Nephron (organoid): ENCODE measurements at regions not wholly inside any gene's neighbourhood (a gene's known extent, or its start where the extent isn't known, plus 50 kb on each side); places are given as distances from the start of the nearest gene placed in this dataset.
A peak's percentile ranks its signal among the peaks of the same experiment; 100 is the strongest.

Experiments used
- H3K27ac Mint-ChIP-seq, 3 experiments: 2 replicates each; pipeline ENCODE4 v1.8.0; 2020; ENCODE audit warnings: mixed read lengths in 3 of 3, mild to moderate bottlenecking in 2 of 3, moderate library complexity in 1 of 3
- H3K27me3 Mint-ChIP-seq: 2 replicates; pipeline ENCODE4 v1.8.0; 2021; ENCODE audit warnings: low read depth, mild to moderate bottlenecking, moderate library complexity, mixed read lengths
- H3K36me3 Mint-ChIP-seq: 2 replicates; pipeline ENCODE4 v1.8.0; 2020; ENCODE audit warnings: low read depth, mixed read lengths
- H3K4me1 Mint-ChIP-seq: 2 replicates; pipeline ENCODE4 v1.8.0; 2020; ENCODE audit warnings: mixed read lengths
- H3K4me3 Mint-ChIP-seq, 3 experiments: 2 replicates each; pipeline ENCODE4 v1.8.0; 2020; ENCODE audit warnings: mild to moderate bottlenecking in 3 of 3, mixed read lengths in 3 of 3, moderate library complexity in 2 of 3
- H3K9me3 Mint-ChIP-seq: 2 replicates; pipeline ENCODE4 v1.8.0; 2020; ENCODE audit warnings: mixed read lengths
- CTCF ChIP-seq, 3 experiments: fragments of 200-600 bp; sonication (generic); IDR thresholded peaks; one replicate each; pipeline ENCODE4 v1.5.0; 2021; ENCODE audit warnings: antibody characterized with exemption in 3 of 3; ENCODE audit not compliant: unreplicated experiment in 3 of 3

GRCh38 chr21:15964236-15964855, 234.6 kb downstream of the USP25 start:
- no peak for TF ChIP-seq CTCF (IDR thresholded peaks at IDR 0.05; ENCODE audit: unreplicated experiment in 3 of 3)
- Mint-ChIP-seq H3K27me3 (no peaks in the 10 kb centered on the region), H3K9me3 (no peaks in the 10 kb centered on the region), H3K4me3 (no peak overlapping the region), H3K4me1 (peaks cover 12% of the 10 kb centered on the region), H3K27ac (peak overlapping the region in 2 of 3 experiments; percentile 2 to 52), H3K36me3 (no peaks in the 10 kb centered on the region)

DNA sequence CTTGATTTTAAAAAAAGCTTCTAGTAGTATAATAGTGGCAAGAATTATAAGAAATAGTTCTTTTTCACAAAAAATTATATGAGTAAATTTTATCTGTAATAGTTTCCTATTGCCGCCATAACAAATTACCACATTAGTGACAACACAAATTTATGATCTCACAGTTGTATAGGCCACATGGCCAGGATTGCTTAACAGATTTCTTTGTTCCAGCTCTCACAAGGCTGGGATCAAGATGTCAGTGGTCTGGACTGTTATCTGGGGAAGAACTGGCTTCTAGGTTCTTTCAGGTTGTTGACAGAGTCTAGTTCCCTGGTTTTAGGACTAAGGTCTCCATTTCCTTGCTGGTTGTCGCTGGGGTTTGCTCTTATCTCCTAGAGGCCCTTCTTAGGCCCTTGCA, 236.4 kb downstream of the USP25 start:
- Mint-ChIP-seq H3K27ac (peak overlapping the region in 1 of 3 experiments; percentile 1), H3K4me3 (no peak overlapping the region), H3K27me3 (no peaks in the 10 kb centered on the region), H3K36me3 (no peaks in the 10 kb centered on the region), H3K4me1 (peaks cover 12% of the 10 kb centered on the region), H3K9me3 (no peaks in the 10 kb centered on the region)
- no peak for TF ChIP-seq CTCF (IDR thresholded peaks at IDR 0.05; ENCODE audit: unreplicated experiment in 3 of 3)

DNA sequence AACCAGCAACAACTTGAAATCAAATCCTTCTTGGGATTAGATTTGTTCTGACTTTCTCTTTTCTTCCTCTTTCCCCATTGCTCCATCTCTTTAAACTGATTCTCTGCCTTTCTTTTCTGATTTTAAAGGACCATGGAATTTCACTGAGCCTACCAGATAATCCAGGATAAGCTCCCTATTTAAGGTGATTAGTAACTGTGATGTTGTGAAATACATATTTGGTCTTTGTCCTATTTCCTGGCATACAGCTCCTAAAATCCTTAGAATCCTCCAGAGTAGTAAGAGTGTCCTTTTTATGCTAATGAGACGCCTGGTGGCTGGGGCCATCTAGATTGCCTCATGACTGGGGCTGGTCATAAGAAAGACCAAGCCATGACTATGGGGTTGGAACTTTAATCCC, 236.9 kb downstream of the USP25 start:
- Mint-ChIP-seq H3K9me3 (no peaks in the 10 kb centered on the region), H3K27ac (peak overlapping the region in 1 of 3 experiments; percentile 1), H3K27me3 (no peaks in the 10 kb centered on the region), H3K4me1 (peaks cover 16% of the 10 kb centered on the region), H3K36me3 (no peaks in the 10 kb centered on the region), H3K4me3 (no peak overlapping the region)
- TF ChIP-seq CTCF (IDR thresholded peaks at IDR 0.05; ENCODE audit: unreplicated experiment in 3 of 3) = no peak

GRCh38 chr21:15967661-15968060, 237.9 kb downstream of the USP25 start:
- H3K4me1 Mint-ChIP-seq = peaks cover 18% of the 10 kb centered on the region
- no peak overlapping the region for H3K4me3 Mint-ChIP-seq
- no peaks in the 10 kb centered on the region for H3K9me3 Mint-ChIP-seq
- no peaks in the 10 kb centered on the region for H3K27me3 Mint-ChIP-seq
- no peak for TF ChIP-seq CTCF (IDR thresholded peaks at IDR 0.05; ENCODE audit: unreplicated experiment in 3 of 3)
- no peaks in the 10 kb centered on the region for H3K36me3 Mint-ChIP-seq
- H3K27ac Mint-ChIP-seq = no peak overlapping the region

DNA sequence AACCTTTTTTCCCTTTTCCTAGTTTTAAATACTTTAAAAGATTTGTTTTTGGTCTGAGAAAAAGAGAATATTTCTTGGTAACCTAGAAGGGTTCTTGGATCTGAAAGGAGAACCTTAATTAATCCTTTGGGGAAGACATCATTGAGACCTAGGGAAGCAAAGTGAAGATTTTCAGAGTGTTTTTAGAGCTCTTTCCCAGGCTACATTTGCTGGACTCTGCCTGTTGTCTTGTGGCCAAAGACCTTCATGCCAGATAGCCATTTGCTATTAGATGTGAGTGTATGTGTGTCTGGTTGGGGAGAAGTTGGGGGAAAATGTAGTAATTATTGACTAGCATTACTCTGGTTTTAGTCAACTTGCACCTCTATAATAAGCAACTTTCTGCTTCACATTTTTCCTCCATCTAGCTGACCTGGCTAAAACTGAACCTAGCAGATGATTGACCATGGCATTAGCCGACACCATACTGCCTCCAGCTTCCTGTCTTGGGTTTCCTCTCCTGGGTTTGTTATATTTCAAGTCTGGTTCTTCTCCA, 239.1 kb downstream of the USP25 start:
- Mint-ChIP-seq H3K4me1 (peaks cover 16% of the 10 kb centered on the region), H3K27ac (peak overlapping the region in 2 of 3 experiments; percentile 14 to 41), H3K4me3 (no peak overlapping the region), H3K27me3 (no peaks in the 10 kb centered on the region), H3K9me3 (no peaks in the 10 kb centered on the region), H3K36me3 (no peaks in the 10 kb centered on the region)
- TF ChIP-seq CTCF (IDR thresholded peaks at IDR 0.05; ENCODE audit: unreplicated experiment in 3 of 3) = no peak

DNA sequence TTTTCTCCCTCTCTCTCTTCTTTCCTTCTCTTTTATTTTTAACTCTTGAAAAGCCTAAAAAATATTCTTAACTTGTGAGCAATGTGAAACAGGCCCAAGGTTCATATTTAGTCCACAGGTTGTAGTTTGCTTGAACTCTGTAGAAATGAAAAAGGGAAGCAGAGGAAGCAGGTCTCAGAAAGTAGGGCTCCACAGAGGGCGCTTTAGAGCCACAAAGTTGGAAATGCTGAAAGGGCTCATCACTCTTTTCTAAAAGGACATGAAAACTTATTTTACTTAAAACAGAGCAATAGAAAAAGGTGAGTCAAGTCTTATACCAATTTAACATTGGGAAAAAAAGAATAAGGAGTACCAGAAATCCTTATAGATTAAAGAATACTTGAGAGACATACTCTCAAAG, 247.0 kb downstream of the USP25 start:
- Mint-ChIP-seq H3K27me3 (no peaks in the 10 kb centered on the region), H3K4me3 (no peak overlapping the region), H3K4me1 (peaks cover 23% of the 10 kb centered on the region), H3K36me3 (peaks cover 4% of the 10 kb centered on the region), H3K27ac (peak overlapping the region; percentile 20 to 58 (median 55)), H3K9me3 (no peaks in the 10 kb centered on the region)
- peak in 2 of 3 experiments; percentile 9 to 30 for TF ChIP-seq CTCF (IDR thresholded peaks at IDR 0.05; ENCODE audit: unreplicated experiment in 3 of 3)
